Osteoblast (primary cell): ENCODE measurements at regions not wholly inside any gene's neighbourhood (a gene's known extent, or its start where the extent isn't known, plus 50 kb on each side); places are given as distances from the start of the nearest gene placed in this dataset.

Experiments
- DNase-seq: peaks from one replicate; pipeline ENCODE4 v3.0.0; 2011; ENCODE audit warnings: low spot score, mixed read lengths; ENCODE audit not compliant: insufficient read length; ENCODE audit errors: missing footprints
- H2AFZ ChIP-seq: 2 replicates; pipeline ENCODE4 v1.6.0; 2011; ENCODE audit warnings: mild to moderate bottlenecking, low read length
- H3K27ac ChIP-seq: 2 replicates; pipeline ENCODE4 v1.5.1; 2011; ENCODE audit warnings: mild to moderate bottlenecking, low read depth, low read length, moderate library complexity
- H3K27me3 ChIP-seq: 2 replicates; pipeline ENCODE4 v1.6.0; 2012; ENCODE audit warnings: mild to moderate bottlenecking, control low read depth, inconsistent platforms, low read length, moderate library complexity; ENCODE audit not compliant: insufficient read depth
- H3K36me3 ChIP-seq: 2 replicates; pipeline ENCODE4 v1.5.1; 2011; ENCODE audit warnings: mild to moderate bottlenecking, low read length, control low read depth, moderate library complexity; ENCODE audit not compliant: insufficient read depth
- H3K4me1 ChIP-seq: 2 replicates; pipeline ENCODE4 v1.5.1; 2011; ENCODE audit warnings: mild to moderate bottlenecking, low read length, control low read depth, moderate library complexity; ENCODE audit not compliant: insufficient read depth
- H3K4me2 ChIP-seq: 2 replicates; pipeline ENCODE4 v1.6.0; 2011; ENCODE audit warnings: mild to moderate bottlenecking, low read length; ENCODE audit not compliant: insufficient read depth
- H3K4me3 ChIP-seq: fragments of 200-600 bp; sonication (generic); 3 replicates; pipeline ENCODE4 v1.5.1; 2012; ENCODE audit warnings: mild to moderate bottlenecking, low read length, inconsistent platforms; ENCODE audit not compliant: insufficient read depth
- H3K79me2 ChIP-seq: 2 replicates; pipeline ENCODE4 v1.6.0; 2012; ENCODE audit warnings: mild to moderate bottlenecking, low read length, control low read depth, inconsistent platforms; ENCODE audit not compliant: insufficient read depth
- H3K9me3 ChIP-seq: 2 replicates; pipeline ENCODE4 v1.5.1; 2011; ENCODE audit warnings: low read depth, low read length, control low read depth
- H4K20me1 ChIP-seq: 2 replicates; pipeline ENCODE4 v1.6.0; 2012; ENCODE audit warnings: mild to moderate bottlenecking, low read length, control low read depth; ENCODE audit not compliant: insufficient read depth
- CTCF ChIP-seq: IDR thresholded peaks from 2 replicates; pipeline ENCODE4 v1.5.1; 2011; ENCODE audit warnings: mild to moderate bottlenecking, low read depth, low read length, moderate library complexity; ENCODE audit errors: extremely low read depth

DNA sequence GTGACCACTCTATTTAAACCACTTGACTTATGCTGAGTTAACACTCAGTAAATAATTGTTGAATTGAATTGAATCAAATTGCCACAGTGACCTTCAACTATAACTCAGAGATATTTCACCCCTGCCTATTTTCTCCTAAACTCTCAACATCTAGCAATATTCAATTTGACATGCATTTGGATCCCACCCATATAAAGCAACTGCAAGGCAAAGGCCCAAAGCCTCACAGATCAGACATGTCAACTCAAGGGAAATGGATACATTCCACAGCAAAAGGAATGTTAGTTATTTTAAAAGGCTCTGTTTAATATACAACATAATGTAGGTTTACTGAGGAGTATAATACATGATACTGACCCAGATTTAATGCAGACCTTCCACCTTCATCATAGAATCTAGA, 107.4 kb downstream of the KCTD12 start:
- Histone ChIP-seq H4K20me1 (no peaks in the 10 kb centered on the region), H3K4me2 (no peak overlapping the region), H3K4me1 (no peaks in the 10 kb centered on the region), H3K27me3 (no peaks in the 10 kb centered on the region), H3K36me3 (no peaks in the 10 kb centered on the region), H3K79me2 (no peaks in the 10 kb centered on the region), H3K27ac (no peak overlapping the region), H2AFZ (no peak overlapping the region), H3K9me3 (no peaks in the 10 kb centered on the region), H3K4me3 (no peak overlapping the region)
- DNase-seq: no peak
- TF ChIP-seq CTCF: no peak

DNA sequence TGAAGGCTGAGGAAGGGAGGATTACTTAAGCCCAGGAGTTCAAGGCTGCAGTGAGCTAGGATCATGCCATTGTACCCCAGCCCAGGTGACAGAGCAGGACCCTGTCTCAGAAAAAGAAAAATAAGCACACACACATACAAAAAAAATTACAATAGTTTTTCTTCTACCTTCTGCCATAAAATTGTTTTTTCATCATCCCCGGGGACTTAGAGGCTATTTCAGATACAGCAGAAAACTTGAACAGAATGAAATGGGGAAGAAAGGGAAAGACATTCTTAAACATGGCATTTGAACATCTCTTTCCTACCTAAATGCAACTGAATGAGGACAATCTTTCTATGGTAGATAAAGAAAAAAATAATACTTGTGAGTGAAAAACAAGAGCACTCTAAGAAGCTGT, 109.1 kb downstream of the KCTD12 start:
- Histone ChIP-seq H3K27ac (no peak overlapping the region), H3K9me3 (no peaks in the 10 kb centered on the region), H3K36me3 (no peaks in the 10 kb centered on the region), H3K4me1 (no peaks in the 10 kb centered on the region), H3K27me3 (no peaks in the 10 kb centered on the region), H3K79me2 (no peaks in the 10 kb centered on the region), H3K4me2 (no peak overlapping the region), H3K4me3 (no peak overlapping the region), H4K20me1 (no peaks in the 10 kb centered on the region), H2AFZ (no peak overlapping the region)
- TF ChIP-seq CTCF: no peak
- DNase-seq: no peak

- no peak overlapping the region for H3K27ac ChIP-seq
- no peak overlapping the region for H2AFZ ChIP-seq
- no peaks in the 10 kb centered on the region for H3K36me3 ChIP-seq
- H3K4me2 ChIP-seq: no peak overlapping the region
- no peak for DNase-seq
- no peaks in the 10 kb centered on the region for H3K9me3 ChIP-seq
- no peak for TF ChIP-seq CTCF
- H3K79me2 ChIP-seq: no peaks in the 10 kb centered on the region
- no peaks in the 10 kb centered on the region for H3K4me1 ChIP-seq
- no peaks in the 10 kb centered on the region for H3K27me3 ChIP-seq
- H4K20me1 ChIP-seq: no peaks in the 10 kb centered on the region
- no peak overlapping the region for H3K4me3 ChIP-seq
These were observed 111.0 kb downstream of the KCTD12 start for GRCh38 chr13:76775088-76775740.

DNA sequence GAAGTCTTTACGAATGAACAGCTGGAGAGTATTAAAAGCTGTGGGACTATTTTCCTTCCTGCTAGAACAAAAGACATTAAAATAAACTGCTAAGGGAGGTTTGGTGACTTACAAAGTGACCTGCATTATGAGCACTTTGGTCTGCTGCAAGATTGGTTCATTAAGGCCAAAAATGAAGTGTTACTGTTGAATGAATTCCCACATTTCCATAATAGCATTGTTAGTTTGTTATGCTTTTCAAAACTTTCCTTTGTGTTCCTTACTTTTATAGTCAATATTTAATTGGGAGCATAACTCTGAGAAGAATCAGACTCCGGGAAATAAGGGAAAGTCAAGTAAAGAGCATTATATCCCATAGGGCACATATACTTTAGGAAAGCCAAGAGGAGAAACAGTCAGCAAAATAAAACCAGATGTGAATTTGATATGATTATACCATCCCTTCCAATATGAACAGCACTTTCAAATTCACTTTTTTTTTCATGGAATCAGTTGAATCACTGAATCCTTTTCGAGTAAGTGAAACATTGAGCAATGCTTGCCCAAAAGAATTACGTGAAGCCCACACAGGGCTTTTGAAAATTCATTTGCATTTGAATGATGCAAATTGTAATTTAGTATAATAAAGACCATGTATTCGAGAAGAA, 112.6 kb downstream of the KCTD12 start:
- TF ChIP-seq CTCF: no peak
- H3K4me3 ChIP-seq: no peak overlapping the region
- DNase-seq: no peak
- peaks cover 5% of the 10 kb centered on the region for H3K4me1 ChIP-seq
- no peaks in the 10 kb centered on the region for H3K36me3 ChIP-seq
- peaks cover 3% of the 10 kb centered on the region for H3K27me3 ChIP-seq
- H4K20me1 ChIP-seq: no peaks in the 10 kb centered on the region
- H3K9me3 ChIP-seq: no peaks in the 10 kb centered on the region
- no peak overlapping the region for H3K27ac ChIP-seq
- no peak overlapping the region for H2AFZ ChIP-seq
- no peaks in the 10 kb centered on the region for H3K79me2 ChIP-seq
- no peak overlapping the region for H3K4me2 ChIP-seq
